Transverse colon (tissue), 4 donors: ENCODE measurements at regions not wholly inside any gene's neighbourhood (a gene's known extent, or its start where the extent isn't known, plus 50 kb on each side); places are given as distances from the start of the nearest gene placed in this dataset.

Experiments used
- POLR2A ChIP-seq: fragments of 450-650 bp; IDR thresholded peaks from one replicate; pipeline ENCODE4 v1.6.1; 2016; ENCODE audit warnings: antibody characterized with exemption, mild to moderate bottlenecking, moderate library complexity
- POLR2AphosphoS5 ChIP-seq, 3 donors: sonication (generic); formaldehyde crosslinking; IDR thresholded peaks; one replicate each; pipeline ENCODE4 v1.6.1; 2016; ENCODE audit warnings: antibody characterized with exemption in 3 of 3
- TF ChIP-seq, protein P1 (sequence below), 5 experiments: fragments of 200-600 bp in 3 of 5; fragments of 450-650 bp in 2 of 5; sonication (generic) in 3 of 5; IDR thresholded peaks; 1 replicate in 2 of 5; 2 replicates in 3 of 5; pipeline ENCODE4 v1.5.1; 2016 to 2017; ENCODE audit warnings: antibody characterized with exemption in 5 of 5, inconsistent platforms in 3 of 5, mild to moderate bottlenecking in 2 of 5, moderate library complexity in 1 of 5

DNA sequence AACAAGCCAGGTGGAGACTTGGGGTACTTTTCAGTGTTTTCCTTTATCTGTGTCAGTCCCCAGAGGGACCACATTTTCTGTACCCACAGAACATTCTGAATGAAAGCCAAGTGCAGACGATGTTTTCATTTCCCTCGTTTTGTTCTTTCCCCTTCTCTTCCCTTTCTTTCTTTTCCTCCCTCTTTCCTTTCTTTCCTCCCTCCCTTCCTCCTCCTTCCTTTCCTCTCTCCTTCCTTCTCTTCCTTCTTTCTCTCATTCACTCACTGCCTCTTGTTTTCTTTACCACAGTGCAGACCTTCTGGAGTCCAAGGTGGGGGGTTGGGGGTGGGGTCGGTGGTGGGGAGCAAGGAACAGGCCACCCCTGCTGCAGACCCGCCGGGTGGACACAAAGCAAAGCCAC is 141.4 kb upstream of the MKI67 start:
- TF ChIP-seq, protein P1, sequence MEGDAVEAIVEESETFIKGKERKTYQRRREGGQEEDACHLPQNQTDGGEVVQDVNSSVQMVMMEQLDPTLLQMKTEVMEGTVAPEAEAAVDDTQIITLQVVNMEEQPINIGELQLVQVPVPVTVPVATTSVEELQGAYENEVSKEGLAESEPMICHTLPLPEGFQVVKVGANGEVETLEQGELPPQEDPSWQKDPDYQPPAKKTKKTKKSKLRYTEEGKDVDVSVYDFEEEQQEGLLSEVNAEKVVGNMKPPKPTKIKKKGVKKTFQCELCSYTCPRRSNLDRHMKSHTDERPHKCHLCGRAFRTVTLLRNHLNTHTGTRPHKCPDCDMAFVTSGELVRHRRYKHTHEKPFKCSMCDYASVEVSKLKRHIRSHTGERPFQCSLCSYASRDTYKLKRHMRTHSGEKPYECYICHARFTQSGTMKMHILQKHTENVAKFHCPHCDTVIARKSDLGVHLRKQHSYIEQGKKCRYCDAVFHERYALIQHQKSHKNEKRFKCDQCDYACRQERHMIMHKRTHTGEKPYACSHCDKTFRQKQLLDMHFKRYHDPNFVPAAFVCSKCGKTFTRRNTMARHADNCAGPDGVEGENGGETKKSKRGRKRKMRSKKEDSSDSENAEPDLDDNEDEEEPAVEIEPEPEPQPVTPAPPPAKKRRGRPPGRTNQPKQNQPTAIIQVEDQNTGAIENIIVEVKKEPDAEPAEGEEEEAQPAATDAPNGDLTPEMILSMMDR (IDR thresholded peaks at IDR 0.05): no peak
- TF ChIP-seq POLR2AphosphoS5 (IDR thresholded peaks at IDR 0.05): no peak
- no peak for TF ChIP-seq POLR2A
